Uterus (tissue), 3 donors: ENCODE measurements at regions not wholly inside any gene's neighbourhood (a gene's known extent, or its start where the extent isn't known, plus 50 kb on each side); places are given as distances from the start of the nearest gene placed in this dataset.

Experiments used
- DNase-seq, 2 donors: peaks; one replicate each; pipeline ENCODE4 v3.0.0-alpha.2; 2019 to 2020
- H3K27ac ChIP-seq, 2 donors: fragments of 200-600 bp; sonication (generic); 1 replicate in 1 of 2; 2 replicates in 1 of 2; pipeline ENCODE4 v1.5.1; 2016 to 2018
- H3K27me3 ChIP-seq, 2 donors: fragments of 200-600 bp; sonication (generic); one replicate each; pipeline ENCODE4 v1.5.1; 2018 to 2019; ENCODE audit warnings: control low read depth in 1 of 2
- H3K36me3 ChIP-seq, 2 donors: fragments of 200-600 bp; sonication (generic); one replicate each; pipeline ENCODE4 v1.5.1; 2019; ENCODE audit warnings: control low read depth in 1 of 2
- H3K4me1 ChIP-seq, 2 donors: fragments of 200-600 bp; sonication (generic); one replicate each; pipeline ENCODE4 v1.5.1; 2018 to 2019; ENCODE audit warnings: control low read depth in 1 of 2
- H3K4me3 ChIP-seq, 2 donors: fragments of 200-600 bp; sonication (generic); 1 replicate in 1 of 2; 2 replicates in 1 of 2; pipeline ENCODE4 v1.5.1; 2018 to 2019; ENCODE audit warnings: mild to moderate bottlenecking in 1 of 2
- H3K9me3 ChIP-seq, 2 donors: fragments of 200-600 bp; sonication (generic); one replicate each; pipeline ENCODE4 v1.5.1; 2019; ENCODE audit warnings: control low read depth in 1 of 2
- POLR2A ChIP-seq, 2 donors: fragments of 450-650 bp; IDR thresholded peaks; one replicate each; pipeline ENCODE4 v1.6.1; 2016; ENCODE audit warnings: antibody characterized with exemption in 2 of 2, mild to moderate bottlenecking in 1 of 2, moderate library complexity in 1 of 2
- intact Hi-C: fragments of 100-400 bp; cut with DNase I; formaldehyde crosslinking; loops from one replicate; pipeline ENCODE4 v1.15.1; 2023; ENCODE audit warnings: low total_unique reads
- TF ChIP-seq, protein P1 (sequence below), 4 experiments: fragments of 200-600 bp in 2 of 4; fragments of 450-650 bp in 2 of 4; sonication (generic) in 2 of 4; IDR thresholded peaks; one replicate each; pipeline ENCODE4 v1.5.1; 2016 to 2019; ENCODE audit warnings: antibody characterized with exemption in 4 of 4, mild to moderate bottlenecking in 2 of 4, moderate library complexity in 1 of 4
- donor health status: DM: yes; HTN: yes; CAD: no.

DNA sequence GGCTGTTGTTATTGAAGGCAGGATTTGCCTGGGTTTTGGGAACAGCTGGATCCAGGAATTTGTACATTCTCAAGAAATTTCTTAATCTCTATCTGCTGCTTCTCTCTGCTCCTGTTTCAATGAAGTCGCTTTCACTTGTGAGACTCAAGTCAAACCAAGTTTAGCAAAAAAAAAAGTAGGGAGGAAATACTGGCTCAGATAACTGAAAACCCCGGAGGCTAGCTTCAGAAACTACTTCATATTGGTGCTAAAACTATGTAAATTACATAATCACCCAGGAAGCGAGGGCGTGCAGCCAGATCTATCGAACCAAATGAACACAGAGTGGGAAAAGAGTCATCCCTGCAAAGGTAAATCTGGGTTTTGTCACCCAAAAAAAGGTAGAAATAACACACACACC lies 68.3 kb upstream of the FICD start:
- peak; percentile 46 to 60 for DNase-seq
- Histone ChIP-seq H3K36me3 (no peaks in the 10 kb centered on the region), H3K27me3 (no peaks in the 10 kb centered on the region), H3K4me1 (no peaks in the 10 kb centered on the region), H3K4me3 (no peak overlapping the region), H3K9me3 (no peaks in the 10 kb centered on the region), H3K27ac (peak overlapping the region; percentile 21 to 73)
- no peak for TF ChIP-seq POLR2A (IDR thresholded peaks at IDR 0.05)
- TF ChIP-seq, protein P1, sequence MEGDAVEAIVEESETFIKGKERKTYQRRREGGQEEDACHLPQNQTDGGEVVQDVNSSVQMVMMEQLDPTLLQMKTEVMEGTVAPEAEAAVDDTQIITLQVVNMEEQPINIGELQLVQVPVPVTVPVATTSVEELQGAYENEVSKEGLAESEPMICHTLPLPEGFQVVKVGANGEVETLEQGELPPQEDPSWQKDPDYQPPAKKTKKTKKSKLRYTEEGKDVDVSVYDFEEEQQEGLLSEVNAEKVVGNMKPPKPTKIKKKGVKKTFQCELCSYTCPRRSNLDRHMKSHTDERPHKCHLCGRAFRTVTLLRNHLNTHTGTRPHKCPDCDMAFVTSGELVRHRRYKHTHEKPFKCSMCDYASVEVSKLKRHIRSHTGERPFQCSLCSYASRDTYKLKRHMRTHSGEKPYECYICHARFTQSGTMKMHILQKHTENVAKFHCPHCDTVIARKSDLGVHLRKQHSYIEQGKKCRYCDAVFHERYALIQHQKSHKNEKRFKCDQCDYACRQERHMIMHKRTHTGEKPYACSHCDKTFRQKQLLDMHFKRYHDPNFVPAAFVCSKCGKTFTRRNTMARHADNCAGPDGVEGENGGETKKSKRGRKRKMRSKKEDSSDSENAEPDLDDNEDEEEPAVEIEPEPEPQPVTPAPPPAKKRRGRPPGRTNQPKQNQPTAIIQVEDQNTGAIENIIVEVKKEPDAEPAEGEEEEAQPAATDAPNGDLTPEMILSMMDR (IDR thresholded peaks at IDR 0.05): no peak
- intact Hi-C loops: no loop called here

DNA sequence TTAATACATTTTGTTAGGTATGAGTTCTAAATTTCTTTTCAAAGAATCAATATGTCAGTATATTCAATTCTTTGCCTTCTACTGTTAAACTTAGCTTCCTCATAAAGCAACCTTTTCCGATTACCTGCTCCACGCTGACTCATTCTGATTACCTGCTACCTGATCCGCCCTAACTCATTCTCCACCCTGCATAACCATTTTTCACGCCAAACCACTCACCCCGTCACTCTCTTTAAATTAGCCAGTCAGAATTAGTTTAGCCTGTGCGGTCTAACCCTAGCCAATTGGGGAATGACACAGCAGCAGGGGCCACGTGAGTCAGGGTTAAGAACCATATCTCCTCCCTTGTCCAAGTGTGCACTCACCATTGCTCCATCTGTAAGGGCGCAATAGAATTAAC lies 72.2 kb upstream of the FICD start:
- no peaks in the 10 kb centered on the region for H3K4me1 ChIP-seq
- DNase-seq: no peak
- TF ChIP-seq, protein P1 (IDR thresholded peaks at IDR 0.05): no peak
- TF ChIP-seq POLR2A (IDR thresholded peaks at IDR 0.05): no peak
- no peak overlapping the region for H3K4me3 ChIP-seq
- no peaks in the 10 kb centered on the region for H3K27me3 ChIP-seq
- H3K9me3 ChIP-seq: no peaks in the 10 kb centered on the region
- intact Hi-C loops: no loop called here
- H3K27ac ChIP-seq: no peak overlapping the region
- no peaks in the 10 kb centered on the region for H3K36me3 ChIP-seq

DNA sequence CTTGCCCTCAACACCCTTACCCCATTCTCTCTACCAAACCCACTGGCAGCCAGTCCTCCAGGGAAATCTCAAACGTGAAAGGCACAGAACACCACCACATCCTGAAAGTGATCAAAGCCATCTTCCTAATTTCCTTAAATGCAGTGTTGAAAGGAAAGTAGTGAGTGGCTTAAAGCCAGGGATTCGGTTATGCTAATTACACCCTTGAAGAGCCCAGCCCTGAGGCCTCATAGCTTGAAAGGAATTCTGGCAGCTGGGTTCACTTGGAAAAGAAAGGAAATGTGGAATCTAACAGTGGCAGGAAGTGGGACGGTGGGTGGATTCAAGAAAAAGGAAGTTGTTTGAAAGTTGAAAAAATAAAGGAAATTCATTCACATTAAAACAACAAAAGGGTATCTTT lies 73.0 kb upstream of the FICD start:
- H3K27ac ChIP-seq: no peak overlapping the region
- no peaks in the 10 kb centered on the region for H3K4me1 ChIP-seq
- intact Hi-C loops: no loop called here
- no peak overlapping the region for H3K4me3 ChIP-seq
- no peaks in the 10 kb centered on the region for H3K36me3 ChIP-seq
- H3K27me3 ChIP-seq: no peaks in the 10 kb centered on the region
- no peaks in the 10 kb centered on the region for H3K9me3 ChIP-seq
- no peak for DNase-seq
- TF ChIP-seq, protein P1 (IDR thresholded peaks at IDR 0.05): no peak
- no peak for TF ChIP-seq POLR2A (IDR thresholded peaks at IDR 0.05)

DNA sequence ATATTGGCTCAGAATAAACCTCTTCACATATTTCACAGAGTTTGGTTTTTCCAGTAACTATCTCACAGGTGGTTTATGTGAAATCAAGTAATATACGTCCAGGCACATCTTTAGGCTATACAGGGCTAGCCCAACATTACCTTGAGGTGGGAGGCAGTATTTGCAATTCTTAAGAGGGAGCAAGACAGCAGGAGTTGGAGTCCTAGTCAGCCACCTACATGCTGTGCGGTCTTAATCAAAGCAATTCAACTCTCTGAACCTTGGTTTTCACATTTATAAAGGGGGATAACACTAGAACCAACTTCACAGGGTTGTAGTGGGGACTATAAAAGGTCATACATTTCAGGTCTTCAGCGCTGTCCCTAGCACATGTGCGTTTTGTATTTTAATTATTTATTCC lies 73.5 kb upstream of the FICD start:
- no peak for TF ChIP-seq POLR2A (IDR thresholded peaks at IDR 0.05)
- TF ChIP-seq, protein P1 (IDR thresholded peaks at IDR 0.05): no peak

DNA sequence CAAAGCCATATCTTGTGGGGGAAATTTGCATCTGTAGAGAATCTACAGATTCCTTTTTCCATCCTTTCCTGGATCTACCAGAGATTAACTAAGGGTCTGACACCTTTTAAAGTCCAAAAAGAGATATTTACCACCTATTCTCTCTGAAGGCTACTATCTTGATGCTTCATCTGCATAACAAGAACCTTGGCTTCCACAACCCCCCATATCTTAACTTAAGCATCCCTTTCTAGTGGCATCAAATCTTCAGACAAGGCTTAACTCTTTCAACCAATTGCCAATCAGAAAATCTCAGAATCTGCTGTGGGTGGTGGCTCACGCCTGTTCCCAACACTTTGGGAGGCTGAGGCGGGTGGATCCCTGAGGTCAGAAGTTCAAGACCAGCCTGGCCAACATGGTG lies 74.3 kb upstream of the FICD start:
- Histone ChIP-seq H3K4me3 (no peak overlapping the region), H3K4me1 (no peaks in the 10 kb centered on the region)
- TF ChIP-seq POLR2A (IDR thresholded peaks at IDR 0.05): no peak
- TF ChIP-seq, protein P1 (IDR thresholded peaks at IDR 0.05): no peak

More for the DNA sequence above, 73.5 kb upstream of the FICD start:
- H3K27me3 ChIP-seq: no peaks in the 10 kb centered on the region
- H3K9me3 ChIP-seq: no peaks in the 10 kb centered on the region
- no peaks in the 10 kb centered on the region for H3K36me3 ChIP-seq
- no peak overlapping the region for H3K4me3 ChIP-seq
- no peak for DNase-seq
- intact Hi-C loops: no loop called here
- no peaks in the 10 kb centered on the region for H3K4me1 ChIP-seq
- H3K27ac ChIP-seq: no peak overlapping the region

More for the DNA sequence above, 74.3 kb upstream of the FICD start:
- no peaks in the 10 kb centered on the region for H3K27me3 ChIP-seq
- no peak for DNase-seq
- H3K36me3 ChIP-seq: no peaks in the 10 kb centered on the region
- no peaks in the 10 kb centered on the region for H3K9me3 ChIP-seq
- no peak overlapping the region for H3K27ac ChIP-seq
- intact Hi-C loops: no loop called here
